ENCODE measurements at regions not wholly inside any gene's neighbourhood (a gene's known extent, or its start where the extent isn't known, plus 50 kb on each side); places are given as distances from the start of the nearest gene placed in this dataset.

- TF ChIP-seq EZH2phosphoT487 (IDR thresholded peaks at IDR 0.05; ENCODE audit: borderline replicate concordance) (no peak), CTCF (conservative IDR thresholded peaks at IDR 0.05; ENCODE audit: low read length) (no peak)
- no peaks in the 10 kb centered on the region for H3F3A ChIP-seq (ENCODE audit: low read depth)
- H3K9me2 ChIP-seq (replicated peaks; ENCODE audit: low read depth, low read length) = 0 out of 2 replicates have a peak, but pooled peaks cover 6% of the 10 kb centered on the region
- H3K4me3 ChIP-seq (ENCODE audit: low read length, poor library complexity, severe bottlenecking) = no peak overlapping the region
- no peaks in the 10 kb centered on the region for H3K4me1 ChIP-seq (ENCODE audit: insufficient read depth, low read length, poor library complexity, severe bottlenecking)
- H2AFZ ChIP-seq (ENCODE audit: low read length) = no peak overlapping the region
- no peaks in the 10 kb centered on the region for H3K27me3 ChIP-seq (ENCODE audit: insufficient read depth, low read length, poor library complexity, severe bottlenecking)
- H3K9ac ChIP-seq (ENCODE audit: low read depth, low read length, poor library complexity, severe bottlenecking) = no peak overlapping the region
- no peaks in the 10 kb centered on the region for H3K79me2 ChIP-seq (ENCODE audit: insufficient read depth, low read length)
- H3K9me3 ChIP-seq (ENCODE audit: insufficient read depth, low read depth, low read length) = no peaks in the 10 kb centered on the region
- H4K20me1 ChIP-seq (ENCODE audit: insufficient read depth, low read length, poor library complexity, severe bottlenecking) = no peaks in the 10 kb centered on the region
- no peak overlapping the region for H3K4me2 ChIP-seq (ENCODE audit: low read depth, low read length, poor library complexity, severe bottlenecking)
- no peaks in the 10 kb centered on the region for H3K36me3 ChIP-seq (ENCODE audit: insufficient read depth, low read length)
These were observed 957.9 kb downstream of the ARAP2 start for GRCh38 chr4:35286434-35286833.

GRCh38 chr4:35300996-35301774 lies 943.1 kb downstream of the ARAP2 start:
- Histone ChIP-seq H3F3A (ENCODE audit: low read depth) (no peaks in the 10 kb centered on the region), H3K27me3 (ENCODE audit: insufficient read depth, low read length, poor library complexity, severe bottlenecking) (no peaks in the 10 kb centered on the region), H3K79me2 (ENCODE audit: insufficient read depth, low read length) (no peaks in the 10 kb centered on the region), H3K9me3 (ENCODE audit: insufficient read depth, low read depth, low read length) (no peaks in the 10 kb centered on the region), H3K36me3 (ENCODE audit: insufficient read depth, low read length) (no peaks in the 10 kb centered on the region), H3K4me1 (ENCODE audit: insufficient read depth, low read length, poor library complexity, severe bottlenecking) (no peaks in the 10 kb centered on the region), H3K9ac (ENCODE audit: low read depth, low read length, poor library complexity, severe bottlenecking) (no peak overlapping the region), H3K9me2 (replicated peaks; ENCODE audit: low read depth, low read length) (no peaks in the 10 kb centered on the region), H3K4me3 (ENCODE audit: low read length, poor library complexity, severe bottlenecking) (no peak overlapping the region), H2AFZ (ENCODE audit: low read length) (no peak overlapping the region), H3K4me2 (ENCODE audit: low read depth, low read length, poor library complexity, severe bottlenecking) (no peak overlapping the region), H4K20me1 (ENCODE audit: insufficient read depth, low read length, poor library complexity, severe bottlenecking) (no peaks in the 10 kb centered on the region)
- TF ChIP-seq CTCF (conservative IDR thresholded peaks at IDR 0.05; ENCODE audit: low read length) (no peak), EZH2phosphoT487 (IDR thresholded peaks at IDR 0.05; ENCODE audit: borderline replicate concordance) (no peak)

- Histone ChIP-seq H3K4me1 (ENCODE audit: insufficient read depth, low read length, poor library complexity, severe bottlenecking) (no peaks in the 10 kb centered on the region), H3K9ac (ENCODE audit: low read depth, low read length, poor library complexity, severe bottlenecking) (no peak overlapping the region), H2AFZ (ENCODE audit: low read length) (no peak overlapping the region), H3K4me3 (ENCODE audit: low read length, poor library complexity, severe bottlenecking) (no peak overlapping the region), H4K20me1 (ENCODE audit: insufficient read depth, low read length, poor library complexity, severe bottlenecking) (no peaks in the 10 kb centered on the region), H3K27me3 (ENCODE audit: insufficient read depth, low read length, poor library complexity, severe bottlenecking) (no peaks in the 10 kb centered on the region), H3K9me3 (ENCODE audit: insufficient read depth, low read depth, low read length) (no peaks in the 10 kb centered on the region), H3K79me2 (ENCODE audit: insufficient read depth, low read length) (no peaks in the 10 kb centered on the region), H3K4me2 (ENCODE audit: low read depth, low read length, poor library complexity, severe bottlenecking) (no peak overlapping the region), H3K9me2 (replicated peaks; ENCODE audit: low read depth, low read length) (no peaks in the 10 kb centered on the region), H3F3A (ENCODE audit: low read depth) (no peaks in the 10 kb centered on the region), H3K36me3 (ENCODE audit: insufficient read depth, low read length) (no peaks in the 10 kb centered on the region)
- TF ChIP-seq EZH2phosphoT487 (IDR thresholded peaks at IDR 0.05; ENCODE audit: borderline replicate concordance) = no peak
- TF ChIP-seq CTCF (conservative IDR thresholded peaks at IDR 0.05; ENCODE audit: low read length) = no peak
These were observed 928.9 kb downstream of the ARAP2 start for GRCh38 chr4:35315419-35315818.

All from Loucy (cell line).